Gastroesophageal sphincter (tissue), 3 donors: ENCODE measurements at regions not wholly inside any gene's neighbourhood (a gene's known extent, or its start where the extent isn't known, plus 50 kb on each side); places are given as distances from the start of the nearest gene placed in this dataset.

Experiments
- EP300 ChIP-seq: sonication (generic); formaldehyde crosslinking; IDR thresholded peaks from one replicate; pipeline ENCODE4 v1.6.1; 2017; ENCODE audit warnings: antibody characterized with exemption, mild to moderate bottlenecking
- POLR2A ChIP-seq, 2 donors: fragments of 450-650 bp; IDR thresholded peaks; one replicate each; pipeline ENCODE4 v1.6.1; 2017; ENCODE audit warnings: antibody characterized with exemption in 2 of 2, mild to moderate bottlenecking in 2 of 2, moderate library complexity in 1 of 2
- POLR2AphosphoS5 ChIP-seq: sonication (generic); formaldehyde crosslinking; IDR thresholded peaks from one replicate; pipeline ENCODE4 v1.6.1; 2017; ENCODE audit warnings: antibody characterized with exemption
- TF ChIP-seq, protein P1 (sequence below), 4 experiments: fragments of 200-600 bp in 2 of 4; fragments of 450-650 bp in 2 of 4; sonication (generic) in 1 of 4; IDR thresholded peaks; one replicate each; pipeline ENCODE4 v1.5.1; 2017 to 2019; ENCODE audit warnings: antibody characterized with exemption in 4 of 4, mild to moderate bottlenecking in 2 of 4, moderate library complexity in 2 of 4

DNA sequence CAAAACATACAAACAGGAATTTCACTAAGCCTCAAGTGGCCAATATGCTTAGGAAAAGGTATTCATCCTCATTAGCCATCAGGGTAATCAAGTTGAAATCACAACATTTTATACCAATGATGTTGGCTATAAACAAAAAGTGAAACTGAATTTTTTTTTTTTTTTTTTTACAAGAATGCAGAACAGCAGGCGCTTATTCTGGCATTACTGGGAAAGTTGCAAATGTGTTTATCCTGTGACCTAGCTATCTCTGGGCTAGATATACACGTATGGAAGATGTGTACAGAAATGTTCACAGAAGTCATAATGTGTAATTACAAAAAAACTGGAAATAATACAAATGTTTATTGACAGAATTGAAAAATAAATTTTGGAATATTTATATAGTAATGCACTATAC, 1430.4 kb upstream of the TENM3 start:
- TF ChIP-seq POLR2A (IDR thresholded peaks at IDR 0.05): no peak
- TF ChIP-seq, protein P1, sequence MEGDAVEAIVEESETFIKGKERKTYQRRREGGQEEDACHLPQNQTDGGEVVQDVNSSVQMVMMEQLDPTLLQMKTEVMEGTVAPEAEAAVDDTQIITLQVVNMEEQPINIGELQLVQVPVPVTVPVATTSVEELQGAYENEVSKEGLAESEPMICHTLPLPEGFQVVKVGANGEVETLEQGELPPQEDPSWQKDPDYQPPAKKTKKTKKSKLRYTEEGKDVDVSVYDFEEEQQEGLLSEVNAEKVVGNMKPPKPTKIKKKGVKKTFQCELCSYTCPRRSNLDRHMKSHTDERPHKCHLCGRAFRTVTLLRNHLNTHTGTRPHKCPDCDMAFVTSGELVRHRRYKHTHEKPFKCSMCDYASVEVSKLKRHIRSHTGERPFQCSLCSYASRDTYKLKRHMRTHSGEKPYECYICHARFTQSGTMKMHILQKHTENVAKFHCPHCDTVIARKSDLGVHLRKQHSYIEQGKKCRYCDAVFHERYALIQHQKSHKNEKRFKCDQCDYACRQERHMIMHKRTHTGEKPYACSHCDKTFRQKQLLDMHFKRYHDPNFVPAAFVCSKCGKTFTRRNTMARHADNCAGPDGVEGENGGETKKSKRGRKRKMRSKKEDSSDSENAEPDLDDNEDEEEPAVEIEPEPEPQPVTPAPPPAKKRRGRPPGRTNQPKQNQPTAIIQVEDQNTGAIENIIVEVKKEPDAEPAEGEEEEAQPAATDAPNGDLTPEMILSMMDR (IDR thresholded peaks at IDR 0.05): no peak
- TF ChIP-seq POLR2AphosphoS5: no peak
- no peak for TF ChIP-seq EP300
